DOHH2 (cell line): ENCODE measurements at regions not wholly inside any gene's neighbourhood (a gene's known extent, or its start where the extent isn't known, plus 50 kb on each side); places are given as distances from the start of the nearest gene placed in this dataset.

ENCODE experiments used
- CTCF ChIP-seq: fragments of 200-600 bp; sonication (generic); IDR thresholded peaks from one replicate; pipeline ENCODE4 v1.5.1; 2014; ENCODE audit warnings: antibody characterized with exemption, mild to moderate bottlenecking, low read depth, low read length; ENCODE audit not compliant: poor library complexity, severe bottlenecking
- EZH2phosphoT487 ChIP-seq: fragments of 200-600 bp; sonication (generic); IDR thresholded peaks from 2 replicates; pipeline ENCODE4 v1.6.1; 2017; ENCODE audit warnings: borderline replicate concordance, mild to moderate bottlenecking, antibody characterized with exemption, low read length, moderate library complexity, mixed read lengths

- no peak for TF ChIP-seq EZH2phosphoT487
- TF ChIP-seq CTCF, result no peak
Observed at GRCh38 chr1:238258510-238258909, 367.8 kb upstream of the ZP4 start.
